Activated T-helper 1 cell treated with anti-CD3 and anti-CD28 coated beads, Interleukin-12 subunit alpha, Interleukin-12 subunit beta, Interleukin-2, Interleukin-4 antibody, amounts not matched to agents 30 ng/mL and 10 ng/mL and 1 ng/mL, durations not matched to agents 14 hours and 24 hours and 36 hours (primary cell): ENCODE measurements at regions not wholly inside any gene's neighbourhood (a gene's known extent, or its start where the extent isn't known, plus 50 kb on each side); places are given as distances from the start of the nearest gene placed in this dataset.

Experiments
- DNase-seq: peaks from one replicate; pipeline ENCODE4 v3.0.0; 2021; ENCODE audit warnings: low spot score
- H3K27ac Mint-ChIP-seq: one replicate; pipeline ENCODE4 v1.8.0; 2021; ENCODE audit warnings: mild to moderate bottlenecking, mixed read lengths
- H3K27me3 Mint-ChIP-seq: one replicate; pipeline ENCODE4 v1.8.0; 2022; ENCODE audit warnings: mild to moderate bottlenecking, moderate library complexity, mixed read lengths; ENCODE audit not compliant: insufficient read depth
- H3K36me3 Mint-ChIP-seq: one replicate; pipeline ENCODE4 v1.8.0; 2021; ENCODE audit warnings: low read depth, mixed read lengths
- H3K4me1 Mint-ChIP-seq: one replicate; pipeline ENCODE4 v1.8.0; 2021; ENCODE audit warnings: low read depth, mixed read lengths
- H3K4me3 Mint-ChIP-seq: one replicate; pipeline ENCODE4 v1.8.0; 2021; ENCODE audit warnings: mild to moderate bottlenecking, moderate library complexity, mixed read lengths
- H3K9me3 Mint-ChIP-seq: one replicate; pipeline ENCODE4 v1.8.0; 2021; ENCODE audit warnings: mixed read lengths
- intact Hi-C: fragments of 100-400 bp; cut with micrococcal nuclease; formaldehyde crosslinking; loops from one replicate; pipeline ENCODE4 v1.15.1; 2024

DNA sequence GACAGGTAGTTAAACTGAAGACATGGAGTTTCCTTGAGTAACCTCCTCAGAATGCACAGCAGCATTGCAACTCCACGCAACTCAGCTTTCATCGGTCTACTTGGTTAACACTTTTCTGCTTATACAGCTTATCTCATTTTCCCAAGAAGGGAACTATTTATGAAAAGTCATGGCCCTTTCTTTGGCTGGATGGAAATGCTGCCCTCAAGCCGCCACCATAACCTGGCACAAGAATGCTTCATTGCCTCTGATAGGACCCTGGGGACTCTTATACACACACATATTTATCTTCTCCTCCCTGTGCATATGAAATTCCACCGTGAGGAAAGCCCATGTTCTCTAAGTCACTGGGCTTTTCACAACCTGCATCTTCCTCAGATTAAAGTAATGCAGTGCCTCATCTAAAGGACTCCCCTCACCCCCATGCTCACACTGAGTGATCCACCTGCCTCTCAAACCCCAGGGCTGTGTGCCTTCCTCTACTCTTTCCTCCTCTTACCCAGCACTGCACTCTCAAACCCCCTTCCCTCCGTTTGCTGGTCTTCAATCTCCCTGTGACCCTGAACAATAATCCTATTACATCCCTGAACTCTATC lies 192.0 kb upstream of the HNRNPA3 start:
- peaks cover 5% of the 10 kb centered on the region for H3K27me3 Mint-ChIP-seq
- no peaks in the 10 kb centered on the region for H3K4me1 Mint-ChIP-seq
- H3K9me3 Mint-ChIP-seq = no peaks in the 10 kb centered on the region
- no peak overlapping the region for H3K4me3 Mint-ChIP-seq
- no peaks in the 10 kb centered on the region for H3K36me3 Mint-ChIP-seq
- DNase-seq = no peak
- intact Hi-C loops = no loop called here
- H3K27ac Mint-ChIP-seq = no peak overlapping the region

DNA sequence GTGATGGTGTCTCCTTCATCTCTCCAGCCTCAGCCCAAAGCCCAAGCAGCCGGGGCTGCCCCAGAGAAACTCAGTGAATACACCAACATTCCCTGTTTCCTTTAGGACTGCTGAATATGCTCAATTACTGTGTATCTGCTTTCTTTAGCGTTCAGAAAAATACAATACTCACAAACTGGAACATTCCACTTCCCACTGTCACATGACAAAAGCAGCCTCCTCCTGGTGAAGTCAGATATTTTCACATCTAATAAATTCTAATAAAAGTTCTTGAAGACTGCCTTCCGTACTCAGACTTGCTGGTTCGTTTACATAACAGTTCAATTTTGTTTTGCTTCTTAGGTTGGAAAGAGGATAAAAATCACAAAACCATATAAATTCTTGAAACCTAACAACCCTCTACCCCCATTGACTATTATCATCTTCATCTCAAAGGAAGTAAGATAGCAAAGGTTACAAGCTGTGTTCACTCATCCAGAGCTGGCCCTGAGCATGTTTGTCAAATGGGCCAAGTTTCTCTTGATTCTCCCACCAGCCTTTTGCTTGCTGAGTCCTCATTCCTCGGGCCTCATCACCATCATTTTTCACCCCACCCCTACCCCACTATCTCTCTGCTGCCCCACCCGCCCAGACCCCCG lies 190.8 kb upstream of the HNRNPA3 start:
- no peak overlapping the region for H3K4me3 Mint-ChIP-seq
- H3K4me1 Mint-ChIP-seq = no peaks in the 10 kb centered on the region
- H3K9me3 Mint-ChIP-seq = no peaks in the 10 kb centered on the region

DNA sequence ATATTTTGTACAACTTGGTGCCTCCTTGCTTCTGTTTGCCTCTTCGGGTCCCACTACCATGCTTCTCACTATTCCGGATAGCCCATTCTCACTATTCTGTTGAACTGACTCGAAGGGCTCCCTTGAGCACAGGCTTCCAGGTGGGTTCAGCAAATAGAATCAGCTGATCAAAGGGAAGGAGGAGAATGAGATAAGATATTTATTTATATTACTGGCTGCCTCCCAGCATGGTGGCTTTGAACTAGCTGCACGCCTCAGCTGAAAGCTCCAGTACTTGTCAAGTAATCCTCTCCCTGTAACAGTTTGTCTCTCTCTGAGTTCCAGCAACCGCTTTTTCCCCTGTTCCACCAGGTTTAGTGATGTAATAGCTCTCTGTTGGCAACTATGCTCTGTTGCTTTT lies 187.8 kb upstream of the HNRNPA3 start:
- no peak overlapping the region for H3K27ac Mint-ChIP-seq
- peaks cover 14% of the 10 kb centered on the region for H3K27me3 Mint-ChIP-seq
- no peak overlapping the region for H3K4me3 Mint-ChIP-seq
- intact Hi-C loops = no loop called here
- DNase-seq = no peak
- no peaks in the 10 kb centered on the region for H3K4me1 Mint-ChIP-seq
- H3K36me3 Mint-ChIP-seq = no peaks in the 10 kb centered on the region
- H3K9me3 Mint-ChIP-seq = no peaks in the 10 kb centered on the region

More for the DNA sequence above, 190.8 kb upstream of the HNRNPA3 start:
- intact Hi-C loops = no loop called here
- Mint-ChIP-seq H3K36me3 (no peaks in the 10 kb centered on the region), H3K27me3 (peaks cover 10% of the 10 kb centered on the region), H3K27ac (no peak overlapping the region)
- DNase-seq = no peak

DNA sequence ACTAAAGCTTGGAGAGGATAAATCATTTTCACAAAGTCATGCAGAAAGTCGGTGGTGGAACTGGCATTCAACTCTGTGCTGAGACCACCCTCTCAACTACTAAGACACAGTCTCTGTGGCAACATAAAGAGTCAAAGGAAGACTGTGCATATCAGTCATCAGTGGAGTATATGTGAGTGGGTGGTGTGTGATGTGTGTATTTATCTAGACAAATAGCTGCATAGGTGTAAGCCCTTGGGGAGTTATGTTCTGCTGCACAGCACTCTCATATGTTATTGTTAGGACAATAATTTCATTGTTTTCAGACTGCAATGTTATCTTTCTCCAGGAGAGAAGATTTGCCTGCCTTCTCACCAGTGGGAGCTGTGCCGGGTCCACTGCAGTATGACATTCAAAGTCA lies 186.3 kb upstream of the HNRNPA3 start:
- Mint-ChIP-seq H3K27ac (no peak overlapping the region), H3K27me3 (peaks cover 11% of the 10 kb centered on the region), H3K9me3 (no peaks in the 10 kb centered on the region), H3K36me3 (no peaks in the 10 kb centered on the region), H3K4me1 (no peaks in the 10 kb centered on the region), H3K4me3 (no peak overlapping the region)
- no peak for DNase-seq
- intact Hi-C loops = no loop called here

DNA sequence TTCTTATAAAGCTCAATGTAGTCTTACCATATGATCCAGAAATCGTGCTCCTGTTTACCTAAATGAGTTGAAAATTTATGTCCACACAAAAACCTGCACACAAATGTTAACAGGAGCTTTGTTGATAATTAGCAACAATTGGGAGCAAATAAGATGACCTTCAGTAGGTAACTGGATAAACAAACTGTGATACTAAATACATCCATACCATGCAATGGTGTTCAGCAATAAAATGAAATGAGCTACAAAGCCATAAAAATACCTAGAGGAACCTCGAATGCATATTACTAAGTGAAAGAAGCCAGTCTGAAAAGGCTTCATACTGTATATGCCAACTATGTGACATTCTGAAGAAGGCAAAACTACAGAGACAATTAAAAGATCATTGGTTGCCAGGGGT lies 185.6 kb upstream of the HNRNPA3 start:
- no peak for DNase-seq
- no peaks in the 10 kb centered on the region for H3K9me3 Mint-ChIP-seq
- no peaks in the 10 kb centered on the region for H3K4me1 Mint-ChIP-seq
- no peaks in the 10 kb centered on the region for H3K36me3 Mint-ChIP-seq
- intact Hi-C loops = no loop called here
- no peak overlapping the region for H3K4me3 Mint-ChIP-seq
- no peak overlapping the region for H3K27ac Mint-ChIP-seq
- peaks cover 14% of the 10 kb centered on the region for H3K27me3 Mint-ChIP-seq

DNA sequence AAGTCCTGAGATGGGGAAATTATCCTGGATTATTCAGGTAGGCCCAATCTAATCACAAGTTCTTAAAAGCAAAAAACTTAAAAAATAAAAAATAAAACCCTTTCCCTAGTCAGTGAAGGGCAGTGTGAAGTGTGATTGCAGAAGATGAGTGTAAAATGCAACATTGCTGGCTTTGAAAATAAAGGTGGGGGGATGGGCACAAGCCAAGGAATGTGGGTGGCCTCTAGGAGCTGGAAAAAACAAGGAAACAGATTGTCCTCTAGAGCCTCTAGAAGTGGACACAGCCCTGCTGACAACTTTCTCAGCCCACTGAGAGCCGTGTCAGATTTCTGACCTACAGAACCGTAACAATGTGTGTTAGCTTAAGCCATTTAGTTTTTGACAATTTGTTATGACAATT lies 184.3 kb upstream of the HNRNPA3 start:
- Mint-ChIP-seq H3K4me1 (no peaks in the 10 kb centered on the region), H3K36me3 (no peaks in the 10 kb centered on the region), H3K9me3 (no peaks in the 10 kb centered on the region), H3K4me3 (no peak overlapping the region), H3K27me3 (peaks cover 14% of the 10 kb centered on the region), H3K27ac (no peak overlapping the region)
- no peak for DNase-seq
- intact Hi-C loops = no loop called here

DNA sequence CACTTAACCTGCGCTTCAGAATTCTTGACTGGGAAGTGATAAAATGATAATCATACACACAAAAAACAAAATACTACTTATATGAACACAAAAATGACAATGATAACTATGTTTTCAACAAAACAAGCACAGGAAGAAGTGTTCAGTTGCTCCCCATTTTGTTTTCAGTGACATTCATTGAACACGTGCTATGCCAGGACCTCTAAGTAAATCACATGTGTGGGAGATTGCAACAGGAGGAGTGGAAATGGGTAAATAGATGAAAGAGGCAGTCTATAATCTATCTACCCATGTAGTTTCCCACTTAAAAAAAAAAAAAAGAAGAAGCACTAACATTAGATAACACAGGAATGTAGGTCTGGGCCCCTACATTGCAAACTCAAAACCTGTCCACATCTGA lies 183.5 kb upstream of the HNRNPA3 start:
- no peaks in the 10 kb centered on the region for H3K36me3 Mint-ChIP-seq
- intact Hi-C loops = no loop called here
- peaks cover 11% of the 10 kb centered on the region for H3K27me3 Mint-ChIP-seq
- no peak overlapping the region for H3K4me3 Mint-ChIP-seq
- H3K4me1 Mint-ChIP-seq = no peaks in the 10 kb centered on the region
- no peaks in the 10 kb centered on the region for H3K9me3 Mint-ChIP-seq
- H3K27ac Mint-ChIP-seq = no peak overlapping the region
- no peak for DNase-seq

DNA sequence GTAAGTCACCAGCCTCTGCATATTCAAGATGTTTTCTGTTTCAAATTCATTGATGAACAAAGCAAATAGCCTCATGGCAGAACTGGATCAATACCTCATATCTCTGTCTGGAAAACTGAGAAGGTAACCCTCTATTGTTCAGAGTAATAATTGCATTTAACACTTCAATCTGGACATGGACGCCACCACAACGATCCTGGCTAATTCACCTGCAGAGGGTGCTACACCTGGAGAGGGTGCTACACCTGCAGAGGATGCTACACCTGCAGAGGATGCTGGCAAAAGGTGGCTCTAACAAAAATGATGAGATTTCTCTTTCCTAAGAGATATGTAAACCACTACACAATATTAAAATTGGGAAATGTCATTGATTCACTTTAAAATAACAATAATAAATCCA lies 183.1 kb upstream of the HNRNPA3 start:
- no peaks in the 10 kb centered on the region for H3K4me1 Mint-ChIP-seq
- intact Hi-C loops = no loop called here
- no peak overlapping the region for H3K27ac Mint-ChIP-seq
- no peak for DNase-seq
- H3K27me3 Mint-ChIP-seq = peaks cover 11% of the 10 kb centered on the region
- H3K4me3 Mint-ChIP-seq = no peak overlapping the region
- H3K36me3 Mint-ChIP-seq = no peaks in the 10 kb centered on the region
- no peaks in the 10 kb centered on the region for H3K9me3 Mint-ChIP-seq

DNA sequence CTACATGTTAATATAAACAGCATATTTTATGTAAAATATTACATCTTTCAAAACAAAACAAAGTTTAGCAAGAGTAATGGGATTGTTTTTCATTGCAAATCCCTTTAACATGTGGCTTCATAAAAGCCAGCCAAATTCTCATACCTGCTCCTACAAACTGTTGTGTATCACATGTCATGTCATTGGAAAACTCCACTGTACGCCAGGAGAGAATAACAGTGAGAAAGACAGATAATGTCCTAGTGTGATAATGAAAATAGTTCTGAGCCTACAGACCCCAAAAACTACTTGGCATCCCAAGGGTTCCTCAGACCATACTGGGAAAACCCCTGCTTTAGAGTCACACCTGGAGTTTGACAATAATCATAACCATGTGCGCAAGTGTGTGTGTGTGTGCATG lies 182.7 kb upstream of the HNRNPA3 start:
- no peaks in the 10 kb centered on the region for H3K9me3 Mint-ChIP-seq
- H3K27me3 Mint-ChIP-seq = peaks cover 11% of the 10 kb centered on the region
- H3K4me3 Mint-ChIP-seq = no peak overlapping the region
- DNase-seq = no peak
- H3K36me3 Mint-ChIP-seq = no peaks in the 10 kb centered on the region
- no peaks in the 10 kb centered on the region for H3K4me1 Mint-ChIP-seq
- no peak overlapping the region for H3K27ac Mint-ChIP-seq
- intact Hi-C loops = no loop called here

DNA sequence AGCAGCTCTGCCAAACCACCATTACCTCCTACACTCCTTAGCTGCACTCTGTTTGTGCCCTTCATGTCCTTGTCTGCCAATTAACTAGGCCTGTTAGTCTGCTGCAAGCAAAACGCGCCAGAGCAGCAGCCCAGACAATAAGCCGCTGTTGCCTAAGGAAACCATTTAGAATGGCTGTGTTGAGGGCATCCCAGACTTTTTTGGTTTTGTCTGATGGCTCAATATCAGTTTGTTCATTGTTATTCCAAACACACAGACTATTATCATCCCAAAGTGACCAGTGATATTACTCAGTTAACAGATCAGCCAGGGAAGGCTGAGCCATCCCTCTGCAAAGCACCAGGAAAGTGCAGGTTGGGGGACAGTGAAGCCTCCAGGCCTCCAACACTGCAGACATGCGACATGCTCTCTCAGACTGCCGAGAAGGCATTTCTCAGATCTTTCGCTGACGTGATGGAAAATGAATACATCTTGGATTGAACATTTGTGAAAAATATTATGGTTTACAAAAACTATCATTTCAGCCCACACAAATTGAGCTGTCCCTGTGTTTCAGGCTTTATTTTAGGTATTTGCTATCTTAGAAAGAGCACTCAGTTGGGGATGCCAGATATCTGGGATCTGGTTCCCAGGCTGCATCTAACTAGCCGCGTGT lies 182.0 kb upstream of the HNRNPA3 start:
- H3K27me3 Mint-ChIP-seq = peaks cover 11% of the 10 kb centered on the region
- no peaks in the 10 kb centered on the region for H3K4me1 Mint-ChIP-seq
- no peak for DNase-seq
- no peaks in the 10 kb centered on the region for H3K9me3 Mint-ChIP-seq
- H3K27ac Mint-ChIP-seq = no peak overlapping the region
- no peak overlapping the region for H3K4me3 Mint-ChIP-seq
- no peaks in the 10 kb centered on the region for H3K36me3 Mint-ChIP-seq
- intact Hi-C loops = no loop called here

DNA sequence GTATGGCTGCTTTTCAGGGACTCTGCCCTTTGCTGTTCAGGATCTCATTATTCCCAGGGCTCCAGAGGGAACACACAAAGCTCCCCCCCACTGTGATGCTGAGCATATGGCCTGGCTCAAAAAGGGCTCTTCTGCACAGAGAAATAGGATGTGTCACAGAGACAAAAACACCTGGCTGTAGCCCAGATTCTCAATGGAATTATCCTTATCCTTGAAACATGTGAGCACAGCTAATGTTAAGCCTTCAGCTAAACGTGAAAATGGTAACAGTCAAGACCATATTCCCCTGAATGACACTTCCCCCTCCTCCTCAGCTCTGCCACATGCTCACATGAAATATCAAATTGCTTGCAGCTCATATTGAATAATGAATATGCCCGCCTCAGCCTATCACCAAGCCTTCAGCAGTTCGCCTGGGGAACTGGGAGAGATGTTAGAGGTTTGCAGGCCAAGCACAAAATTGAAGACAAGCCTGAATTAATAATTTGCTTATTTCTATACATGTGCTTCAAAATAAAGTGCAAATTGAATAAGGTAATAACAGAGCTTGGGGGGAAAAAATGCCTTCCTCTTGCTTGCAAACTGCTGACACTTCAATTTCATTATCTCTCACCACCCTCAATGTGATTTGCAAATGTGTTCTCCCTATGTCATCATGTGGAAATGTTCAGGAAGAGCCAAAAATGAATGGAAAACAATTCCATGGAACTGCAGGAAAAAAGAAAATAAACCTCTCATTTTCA lies 181.0 kb upstream of the HNRNPA3 start:
- intact Hi-C loops = no loop called here

DNA sequence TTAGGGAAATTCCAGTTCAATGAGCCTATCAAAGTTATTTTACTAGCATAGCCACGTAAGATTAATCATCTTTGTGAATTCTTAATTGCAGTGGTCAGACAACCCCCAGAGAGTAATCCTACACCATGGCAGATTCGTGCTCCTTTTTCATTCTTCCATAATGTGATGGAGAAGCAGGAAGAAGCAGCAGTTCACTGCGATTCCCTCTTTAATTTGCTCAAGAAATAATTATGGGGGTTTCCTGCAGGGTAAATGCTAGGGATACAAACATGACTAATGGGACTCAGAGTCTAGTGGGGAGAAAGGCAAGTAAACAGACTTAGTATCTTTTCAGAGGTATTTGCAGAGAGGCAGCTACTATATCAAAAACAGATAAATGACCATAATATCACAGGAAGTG lies 175.8 kb upstream of the HNRNPA3 start:
- no peak overlapping the region for H3K4me3 Mint-ChIP-seq
- DNase-seq = no peak
- H3K27me3 Mint-ChIP-seq = no peaks in the 10 kb centered on the region
- H3K4me1 Mint-ChIP-seq = no peaks in the 10 kb centered on the region
- H3K9me3 Mint-ChIP-seq = no peaks in the 10 kb centered on the region
- intact Hi-C loops = no loop called here
- no peak overlapping the region for H3K27ac Mint-ChIP-seq
- no peaks in the 10 kb centered on the region for H3K36me3 Mint-ChIP-seq

More for the DNA sequence above, 181.0 kb upstream of the HNRNPA3 start:
- DNase-seq = no peak
- H3K9me3 Mint-ChIP-seq = no peaks in the 10 kb centered on the region
- no peaks in the 10 kb centered on the region for H3K4me1 Mint-ChIP-seq
- H3K4me3 Mint-ChIP-seq = no peak overlapping the region
- H3K27me3 Mint-ChIP-seq = peaks cover 7% of the 10 kb centered on the region
- H3K27ac Mint-ChIP-seq = no peak overlapping the region
- H3K36me3 Mint-ChIP-seq = no peaks in the 10 kb centered on the region

DNA sequence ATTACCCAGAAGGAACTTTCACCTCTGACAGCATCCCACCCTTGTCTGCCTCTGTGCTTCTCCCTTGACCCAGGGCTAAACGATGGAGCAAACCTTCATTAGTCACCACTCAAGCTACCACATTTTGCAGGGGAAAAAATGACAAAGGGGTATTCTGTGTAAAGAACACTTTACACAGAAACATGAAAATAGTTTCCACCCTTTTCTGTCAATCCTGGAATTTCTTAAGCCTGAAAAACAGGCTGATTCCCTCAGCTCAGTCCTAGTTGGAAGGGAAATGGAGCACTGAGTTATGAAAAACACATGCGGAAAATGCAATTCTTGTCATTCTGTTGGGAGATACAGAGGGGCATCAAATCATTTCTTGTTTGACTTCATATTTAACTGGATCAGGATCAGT lies 175.0 kb upstream of the HNRNPA3 start:
- Mint-ChIP-seq H3K27me3 (no peaks in the 10 kb centered on the region), H3K36me3 (no peaks in the 10 kb centered on the region), H3K4me1 (no peaks in the 10 kb centered on the region), H3K4me3 (no peak overlapping the region), H3K27ac (no peak overlapping the region), H3K9me3 (no peaks in the 10 kb centered on the region)
- intact Hi-C loops = no loop called here
- DNase-seq = no peak
